Retinal pigment epithelial cell (primary cell): ENCODE measurements at regions not wholly inside any gene's neighbourhood (a gene's known extent, or its start where the extent isn't known, plus 50 kb on each side); places are given as distances from the start of the nearest gene placed in this dataset.

Source experiments
- DNase-seq: peaks from one replicate; pipeline ENCODE4 v3.0.0-alpha.2; 2010; ENCODE audit warnings: low read depth
- H3K4me3 ChIP-seq: 2 replicates; pipeline ENCODE4 v1.5.1; 2011; ENCODE audit warnings: mild to moderate bottlenecking, low read length, control low read depth, moderate library complexity
- CTCF ChIP-seq: conservative IDR thresholded peaks from 2 replicates; pipeline ENCODE4 v1.5.1; 2011; ENCODE audit warnings: low read depth, low read length, control low read depth, inconsistent platforms

GRCh38 chr4:117941611-117942010 is 92.7 kb upstream of the NDST3 start:
- no peak for DNase-seq
- no peak for TF ChIP-seq CTCF
- no peak overlapping the region for H3K4me3 ChIP-seq

GRCh38 chr4:117949621-117950020 is 84.7 kb upstream of the NDST3 start:
- no peak overlapping the region for H3K4me3 ChIP-seq
- no peak for DNase-seq
- TF ChIP-seq CTCF: no peak

GRCh38 chr4:117957571-117957970 is 76.7 kb upstream of the NDST3 start:
- no peak overlapping the region for H3K4me3 ChIP-seq
- no peak for TF ChIP-seq CTCF
- no peak for DNase-seq

GRCh38 chr4:117965622-117966021 is 68.7 kb upstream of the NDST3 start:
- TF ChIP-seq CTCF: no peak
- DNase-seq: no peak
- H3K4me3 ChIP-seq: no peak overlapping the region

GRCh38 chr4:117968606-117969005 is 65.7 kb upstream of the NDST3 start:
- H3K4me3 ChIP-seq: no peak overlapping the region
- TF ChIP-seq CTCF: no peak
- DNase-seq: no peak

GRCh38 chr4:117971403-117971802 is 62.9 kb upstream of the NDST3 start:
- no peak for DNase-seq
- no peak overlapping the region for H3K4me3 ChIP-seq
- no peak for TF ChIP-seq CTCF

- no peak overlapping the region for H3K4me3 ChIP-seq
- no peak for TF ChIP-seq CTCF
- DNase-seq: no peak
Measured at GRCh38 chr4:117983541-117984365, 50.5 kb upstream of the NDST3 start.
